ENCODE measurements at regions not wholly inside any gene's neighbourhood (a gene's known extent, or its start where the extent isn't known, plus 50 kb on each side); places are given as distances from the start of the nearest gene placed in this dataset.

GRCh38 chr2:139237023-139237422, 456.8 kb upstream of the NXPH2 start:
- TF ChIP-seq CTCF (IDR thresholded peaks at IDR 0.05; ENCODE audit: borderline replicate concordance, extremely low read depth, low read length, poor library complexity, severe bottlenecking) = no peak
- TF ChIP-seq EZH2 (IDR thresholded peaks at IDR 0.05; ENCODE audit: borderline replicate concordance, low read depth, low read length, severe bottlenecking) = no peak

Measured in DND-41 (cell line).